HuH-7 (cell line): ENCODE measurements at regions not wholly inside any gene's neighbourhood (a gene's known extent, or its start where the extent isn't known, plus 50 kb on each side); places are given as distances from the start of the nearest gene placed in this dataset.

Source experiments
- DNase-seq: peaks from one replicate; pipeline ENCODE4 v3.0.0; 2011; ENCODE audit warnings: low spot score

DNA sequence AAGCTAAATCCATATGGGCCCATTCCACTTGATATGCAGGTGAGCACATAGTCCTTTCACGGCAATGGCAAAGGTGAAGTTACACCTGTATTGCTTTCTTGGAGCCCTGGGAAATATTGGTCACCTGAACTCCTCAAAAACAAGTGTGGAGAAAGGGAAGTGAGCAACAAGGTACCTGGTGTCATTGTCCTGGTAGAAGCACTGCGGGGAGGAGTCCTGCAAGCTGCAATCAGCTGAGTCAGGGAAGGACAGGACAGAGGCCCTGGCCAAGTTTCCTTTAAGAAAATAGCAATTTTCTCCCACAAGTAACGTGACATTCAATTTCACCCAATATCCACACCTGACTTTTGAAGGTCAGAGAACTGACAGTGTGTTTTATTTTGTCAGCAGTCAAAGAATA, 389.1 kb downstream of the IRS2 start:
- no peak for DNase-seq

DNA sequence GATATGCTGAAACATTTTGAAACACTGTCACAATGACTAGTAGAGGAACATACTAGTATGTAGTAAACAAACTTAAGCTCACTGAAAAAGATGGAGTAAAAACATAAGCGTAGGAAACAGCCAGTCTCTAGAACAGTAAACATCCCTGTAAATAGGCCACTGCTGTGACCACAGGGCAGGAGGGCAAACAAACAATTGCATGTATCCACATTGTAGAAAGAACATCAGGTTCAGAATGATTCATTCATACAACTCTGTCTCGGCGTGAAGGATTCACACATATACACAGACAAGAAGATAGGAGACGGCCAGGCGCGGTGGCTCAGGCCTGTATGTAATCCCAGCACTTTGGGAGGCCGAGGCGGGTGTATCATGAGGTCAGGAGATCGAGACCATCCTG, 390.1 kb downstream of the IRS2 start:
- DNase-seq, result no peak

DNA sequence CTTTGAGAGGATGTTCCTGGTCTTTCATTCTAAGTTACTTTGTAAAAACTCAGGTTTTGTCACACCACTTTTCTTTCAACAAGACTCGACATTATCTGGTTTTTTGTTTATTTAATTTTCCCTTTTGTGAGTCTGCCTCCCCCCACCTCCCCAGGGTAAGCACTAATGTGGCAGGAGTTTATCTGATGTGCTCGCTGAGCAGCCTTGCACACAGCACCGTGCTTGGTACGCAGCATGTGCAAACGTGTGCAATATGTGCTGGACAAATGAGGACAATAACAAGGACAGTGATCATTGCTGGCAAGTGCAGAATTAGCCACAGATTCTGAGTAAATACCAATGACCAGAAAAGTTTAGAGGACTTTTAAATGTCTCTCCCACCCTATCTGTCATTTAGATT, 391.4 kb downstream of the IRS2 start:
- no peak for DNase-seq

DNA sequence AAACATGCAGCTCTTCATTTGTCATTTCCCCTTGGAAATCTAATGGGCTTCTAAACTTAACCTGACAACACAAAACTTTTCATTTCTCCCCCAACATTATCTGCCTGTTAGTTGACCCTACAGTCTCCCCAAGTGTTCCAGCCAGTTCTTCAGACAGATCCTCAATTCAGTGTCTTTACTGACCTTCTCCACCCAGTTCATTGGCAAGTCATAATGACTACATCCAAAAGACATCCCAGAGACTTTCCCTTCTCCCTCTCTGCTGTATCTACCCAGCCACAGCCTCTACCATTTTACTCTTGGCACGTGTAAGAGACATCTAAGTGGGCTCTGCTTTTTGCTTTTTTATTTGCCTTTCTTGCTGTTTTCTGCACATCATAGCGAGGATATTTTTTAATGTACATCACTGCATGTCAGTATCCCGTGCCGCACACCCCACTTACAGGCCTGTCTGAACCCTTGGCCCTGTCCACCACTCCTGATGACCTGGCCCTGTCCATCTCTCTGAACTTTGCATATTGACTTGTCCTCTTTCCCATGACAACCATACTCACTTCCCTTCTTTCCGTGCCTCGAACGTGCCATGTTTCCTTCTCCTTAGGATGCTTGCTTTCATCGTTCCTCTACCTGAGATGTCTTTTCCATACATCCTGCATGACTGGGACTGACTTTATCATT, 391.9 kb downstream of the IRS2 start:
- no peak for DNase-seq

DNA sequence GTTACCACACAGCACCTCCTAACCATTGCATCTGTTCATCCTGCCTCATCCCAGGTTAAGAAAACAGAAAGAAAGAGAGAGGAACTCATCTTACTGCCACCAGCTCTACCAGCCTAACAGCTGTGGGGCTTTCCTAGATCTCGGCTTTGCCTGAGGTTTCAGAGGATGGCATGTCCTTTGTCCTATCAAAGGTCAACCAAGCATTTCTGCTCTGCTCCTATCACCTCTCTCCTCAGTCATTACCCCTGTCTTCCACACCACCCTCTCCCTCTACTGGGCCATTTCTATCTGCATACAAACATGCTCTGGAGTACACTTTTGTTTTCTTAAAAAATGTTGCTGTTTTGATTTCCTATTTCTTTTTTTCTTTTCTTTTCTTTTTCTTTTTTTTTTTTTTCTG, 393.3 kb downstream of the IRS2 start:
- no peak for DNase-seq

GRCh38 chr13:109390391-109390790, 396.0 kb downstream of the IRS2 start:
- no peak for DNase-seq

DNA sequence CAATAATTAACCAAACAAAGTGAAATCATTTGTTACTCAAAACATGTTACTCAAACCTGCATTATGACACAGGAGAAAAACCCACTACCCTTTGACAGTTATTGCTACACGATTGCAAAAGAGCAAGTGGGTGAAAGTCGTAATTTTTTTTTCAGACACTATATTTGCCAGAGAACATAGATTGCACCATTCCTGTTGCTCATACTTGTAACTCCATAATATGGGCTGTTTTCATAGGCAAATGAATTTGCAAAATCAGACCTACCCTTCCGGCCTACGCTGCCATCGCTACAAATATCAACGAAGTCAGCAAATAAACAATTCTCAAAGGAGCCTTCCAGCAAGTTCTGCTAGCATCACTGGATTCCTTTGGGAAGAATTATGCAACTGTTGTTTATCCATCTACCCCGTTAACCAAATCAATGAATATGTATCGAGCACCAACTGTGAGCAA, 396.5 kb downstream of the IRS2 start:
- DNase-seq, result no peak

GRCh38 chr13:109389456-109389855, 396.9 kb downstream of the IRS2 start:
- no peak for DNase-seq

GRCh38 chr13:109387471-109387870, 398.9 kb downstream of the IRS2 start:
- no peak for DNase-seq

- no peak for DNase-seq
Observed at GRCh38 chr13:109385242-109385560, 401.2 kb downstream of the IRS2 start.

DNA sequence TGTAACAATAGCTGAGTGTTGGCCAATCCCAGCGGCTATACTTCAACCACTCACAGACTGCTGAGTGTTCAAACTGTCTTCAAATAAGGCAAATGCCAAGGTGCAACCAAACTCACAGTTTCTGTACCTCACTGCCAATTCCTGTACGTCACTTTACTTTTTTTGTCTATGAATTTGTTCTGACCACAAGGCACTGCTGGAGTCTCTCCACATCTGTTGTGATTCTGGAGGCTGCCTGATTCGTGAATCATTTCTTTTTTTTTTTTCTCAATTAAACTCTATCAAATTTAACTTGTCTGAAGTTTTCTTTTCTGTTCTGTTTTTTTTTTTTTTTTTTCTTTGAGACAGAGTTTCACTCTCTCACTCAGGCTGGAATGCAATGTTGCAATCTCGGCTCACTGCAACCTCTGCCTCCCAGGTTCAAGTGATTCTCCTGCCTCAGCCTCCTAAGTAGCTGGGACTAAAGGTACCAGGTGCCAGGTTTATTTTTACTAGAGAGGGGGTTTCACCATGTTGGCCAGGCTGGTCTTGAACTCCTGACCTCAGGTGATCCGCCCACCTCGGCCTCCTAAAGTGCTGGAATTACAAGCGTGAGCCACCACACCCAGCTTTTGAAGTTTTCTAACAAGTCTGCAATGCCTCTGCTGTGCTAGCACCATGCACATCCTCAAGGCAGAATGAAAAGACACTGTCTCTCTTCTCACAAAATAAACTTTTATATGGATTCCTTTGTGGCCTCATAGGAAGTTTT, 401.7 kb downstream of the IRS2 start:
- no peak for DNase-seq

- DNase-seq, result no peak
Observed at GRCh38 chr13:109383683-109384082, 402.7 kb downstream of the IRS2 start.

DNA sequence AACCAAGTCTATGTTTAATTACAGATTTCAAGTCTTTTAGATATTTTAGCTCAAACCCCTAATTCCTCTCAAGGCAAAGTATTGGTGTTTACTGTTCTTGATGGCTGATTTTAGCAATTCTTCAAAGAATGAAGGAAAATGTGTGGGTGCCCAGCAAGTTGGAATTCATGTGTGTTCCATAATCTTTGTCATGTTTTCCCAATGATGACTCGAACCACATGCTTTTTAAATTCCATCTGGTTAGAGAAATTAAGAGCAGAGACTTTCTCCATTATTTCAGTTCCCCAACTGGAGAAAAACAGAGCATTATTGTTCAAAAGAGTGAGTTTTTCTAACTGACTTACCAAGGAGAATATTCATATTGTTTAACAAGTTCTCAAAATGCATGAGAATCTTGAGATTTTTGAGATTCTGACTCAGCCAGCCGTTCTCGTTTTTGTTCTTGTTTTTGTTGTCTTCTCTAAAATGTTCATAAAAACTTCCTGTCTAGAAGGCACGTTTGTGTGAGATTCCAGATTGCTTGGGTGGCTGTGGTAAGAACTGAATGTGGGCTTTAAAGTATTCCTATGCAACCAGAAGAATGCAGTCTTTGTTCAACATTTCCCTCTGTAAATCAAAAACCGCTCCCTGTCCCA, 404.7 kb downstream of the IRS2 start:
- no peak for DNase-seq

DNA sequence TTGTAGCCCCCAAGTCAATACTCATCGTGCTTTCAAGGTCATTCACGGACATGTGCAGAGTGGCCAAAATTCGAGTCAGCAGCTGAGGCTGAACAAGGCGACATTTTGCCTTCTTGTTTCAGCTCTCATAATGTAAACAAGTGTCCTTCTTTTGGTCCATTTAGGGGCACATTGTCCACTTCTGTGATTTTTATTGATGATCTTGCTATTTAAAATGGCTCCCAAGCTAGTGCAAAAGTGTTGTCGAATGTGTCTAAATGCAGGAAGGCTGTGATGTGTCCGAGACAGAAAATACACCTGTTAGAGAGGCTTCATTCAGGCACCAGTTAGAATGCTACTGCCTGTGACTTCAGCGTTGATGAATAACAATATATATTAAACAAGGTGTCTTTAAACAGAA, 405.9 kb downstream of the IRS2 start:
- no peak for DNase-seq

- no peak for DNase-seq
Observed at GRCh38 chr13:109379930-109380329, 406.5 kb downstream of the IRS2 start.

- DNase-seq, result no peak
Observed at GRCh38 chr13:109376936-109377335, 409.4 kb downstream of the IRS2 start.

GRCh38 chr13:109374609-109375200, 411.7 kb downstream of the IRS2 start:
- no peak for DNase-seq

- DNase-seq, result no peak
Observed at GRCh38 chr13:109372666-109373065, 413.7 kb downstream of the IRS2 start.

- no peak for DNase-seq
Observed at GRCh38 chr13:109371066-109371465, 415.3 kb downstream of the IRS2 start.

- no peak for DNase-seq
Observed at GRCh38 chr13:109370496-109370895, 415.9 kb downstream of the IRS2 start.

DNA sequence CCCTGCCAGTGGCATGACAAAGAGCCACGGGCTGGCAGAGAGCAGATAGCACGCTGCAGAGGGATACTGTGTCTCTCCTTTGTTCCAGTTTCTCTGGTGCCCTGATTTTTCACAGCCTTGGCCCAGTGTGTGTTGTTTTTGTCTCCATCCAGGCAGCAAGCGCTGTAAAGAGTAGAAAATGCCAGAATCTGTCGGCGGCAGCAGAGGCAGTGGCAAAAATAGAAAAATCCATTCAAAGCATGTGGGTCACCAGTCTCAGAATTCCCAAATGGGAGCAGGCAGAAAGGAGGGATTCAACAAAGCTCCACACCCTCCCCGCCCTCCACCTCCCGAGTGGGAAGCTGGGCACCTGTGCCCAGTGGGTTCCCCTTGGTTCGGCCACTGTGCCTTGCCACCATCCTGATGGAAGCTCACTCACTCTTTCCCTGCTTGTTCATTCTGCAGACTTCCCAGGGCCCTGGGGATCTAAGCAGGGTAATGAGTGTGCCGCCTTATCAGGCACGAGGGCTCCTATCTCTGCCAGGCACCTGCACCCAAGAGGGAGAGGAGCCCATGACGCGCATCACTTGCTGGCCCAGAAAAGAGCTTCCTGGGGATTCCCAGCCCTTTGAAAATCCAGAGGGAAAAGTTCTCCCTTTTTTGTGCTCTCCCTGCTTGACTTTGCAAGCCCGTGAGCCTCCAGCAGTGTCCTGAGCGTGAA, 416.9 kb downstream of the IRS2 start:
- no peak for DNase-seq

DNA sequence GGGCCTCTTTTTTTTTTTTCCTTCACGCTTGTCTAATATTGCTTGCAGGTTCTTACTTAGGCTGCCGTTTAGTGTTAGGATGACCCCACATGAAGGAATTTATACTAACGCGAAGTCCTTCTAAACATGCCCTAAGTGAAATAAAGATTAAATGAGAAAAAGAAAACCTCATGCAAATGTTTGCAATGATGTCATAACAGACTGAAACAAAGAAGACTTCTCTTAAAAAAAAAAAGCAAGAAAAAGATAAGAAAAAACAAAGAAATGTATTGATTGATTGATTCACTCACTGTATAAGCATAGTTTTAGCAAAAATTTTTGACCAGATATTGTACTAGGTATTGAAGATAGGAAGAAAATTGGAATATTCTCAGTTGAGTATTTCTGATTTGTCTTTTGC, 418.2 kb downstream of the IRS2 start:
- DNase-seq, result no peak
